Right lobe of liver (tissue), 6 donors: ENCODE measurements at regions not wholly inside any gene's neighbourhood (a gene's known extent, or its start where the extent isn't known, plus 50 kb on each side); places are given as distances from the start of the nearest gene placed in this dataset.

Source experiments
- ATAC-seq, 4 donors: fragments of 200-7000 bp; cut with Tn5 transposase; one replicate each; pipeline ENCODE4 v1.9.1; 2020; ENCODE audit warnings: mild to moderate bottlenecking in 4 of 4, moderate library complexity in 4 of 4
- DNase-seq, 3 donors: peaks; one replicate each; pipeline ENCODE4 v3.0.0-alpha.2; 2020
- H3K27ac ChIP-seq, 3 donors: fragments of 200-600 bp; one replicate each; pipeline ENCODE4 v1.8.0; 2022
- H3K27me3 ChIP-seq, 2 donors: fragments of 200-600 bp; one replicate each; pipeline ENCODE4 v1.8.0; 2022
- H3K36me3 ChIP-seq, 4 donors: fragments of 200-600 bp; sonication (generic) in 1 of 4; one replicate each; pipeline versions ENCODE4 v1.5.1 to v1.8.0; 2017 to 2022; ENCODE audit warnings: control low read depth in 1 of 4
- H3K4me1 ChIP-seq, 4 donors: fragments of 200-600 bp; sonication (generic) in 1 of 4; one replicate each; pipeline versions ENCODE4 v1.5.1 to v1.8.0; 2017 to 2022; ENCODE audit warnings: control low read depth in 1 of 4
- H3K4me3 ChIP-seq, 3 donors: fragments of 200-600 bp; one replicate each; pipeline ENCODE4 v1.8.0; 2022
- H3K9me3 ChIP-seq, 4 donors: fragments of 200-600 bp; sonication (generic) in 1 of 4; one replicate each; pipeline versions ENCODE4 v1.5.1 to v1.8.0; 2017 to 2022; ENCODE audit warnings: control low read depth in 1 of 4
- CTCF ChIP-seq, 4 donors: fragments of 200-600 bp in 3 of 4; fragments of 450-650 bp in 1 of 4; IDR thresholded peaks; one replicate each; pipeline versions ENCODE4 v1.5.1 to v1.8.0; 2016 to 2022; ENCODE audit warnings: antibody characterized with exemption in 4 of 4, mild to moderate bottlenecking in 2 of 4
- POLR2A ChIP-seq: fragments of 450-650 bp; IDR thresholded peaks from one replicate; pipeline ENCODE4 v1.6.1; 2017; ENCODE audit warnings: antibody characterized with exemption, mild to moderate bottlenecking
- WGBS: methylation state at CpG from one replicate; pipeline ENCODE4 v1.1.6; 2018; ENCODE audit warnings: low coverage, low lambda C conversion rate; ENCODE audit not compliant: insufficient coverage; ENCODE audit errors: missing lambda C conversion rate; 5-methylcytosine and 5-hydroxymethylcytosine counted together
- intact Hi-C, 2 donors: fragments of 100-400 bp; cut with DNase I; formaldehyde crosslinking; loops; one replicate each; pipeline versions ENCODE4 v1.11.2 to v1.14.1; 2022
- donor health status: DM: no; HTN: yes; CAD: no.
- donor health status: DM: no; HTN: no; CAD: no.
- donor health status: DM: no; HTN: no; CAD: no.
- donor health status: DM: no; HTN: yes; CAD: no.
- donor health status: DM: no; HTN: yes; CAD: no.

DNA sequence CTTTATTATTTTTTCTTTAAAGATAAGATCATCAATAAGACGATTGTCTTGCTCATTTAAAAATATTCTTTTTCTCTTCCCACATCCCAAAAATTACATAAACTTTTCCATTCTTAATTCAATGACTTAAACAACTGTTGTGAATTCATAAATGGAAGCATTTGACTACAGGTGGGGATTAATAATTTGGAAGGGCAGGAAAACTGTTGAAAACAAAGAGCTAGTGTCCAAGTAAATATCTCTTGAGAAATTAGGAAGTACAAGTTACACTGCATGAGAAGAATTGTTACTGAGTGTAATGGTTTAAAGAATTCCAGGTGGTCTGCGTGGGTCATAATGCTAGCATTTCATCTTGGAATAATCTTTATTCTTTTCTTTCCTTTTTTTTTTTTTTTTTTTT, 634.8 kb upstream of the ZEB2 start:
- TF ChIP-seq POLR2A, result no peak
- TF ChIP-seq CTCF (IDR thresholded peaks at IDR 0.05), result no peak
- Histone ChIP-seq H3K9me3 (no peaks in the 10 kb centered on the region), H3K4me3 (no peak overlapping the region), H3K4me1 (no peaks in the 10 kb centered on the region), H3K27ac (no peak overlapping the region), H3K36me3 (no peaks in the 10 kb centered on the region), H3K27me3 (no peaks in the 10 kb centered on the region)
- intact Hi-C loops, result no loop called here
- ATAC-seq (no peak), DNase-seq (no peak)
- 61% methylated on average over 2 of the region's 2 CpGs for WGBS

- intact Hi-C loops, result no loop called here
- Histone ChIP-seq H3K36me3 (no peaks in the 10 kb centered on the region), H3K4me3 (no peak overlapping the region), H3K27me3 (no peaks in the 10 kb centered on the region), H3K9me3 (no peaks in the 10 kb centered on the region), H3K27ac (no peak overlapping the region), H3K4me1 (peaks cover 0 to 8% (median 0%) of the 10 kb centered on the region in 4 donors)
- ATAC-seq (no peak), DNase-seq (no peak)
- TF ChIP-seq CTCF (IDR thresholded peaks at IDR 0.05), result no peak
- no peak for TF ChIP-seq POLR2A
Measured at GRCh38 chr2:145146691-145147090, 626.8 kb upstream of the ZEB2 start.

DNA sequence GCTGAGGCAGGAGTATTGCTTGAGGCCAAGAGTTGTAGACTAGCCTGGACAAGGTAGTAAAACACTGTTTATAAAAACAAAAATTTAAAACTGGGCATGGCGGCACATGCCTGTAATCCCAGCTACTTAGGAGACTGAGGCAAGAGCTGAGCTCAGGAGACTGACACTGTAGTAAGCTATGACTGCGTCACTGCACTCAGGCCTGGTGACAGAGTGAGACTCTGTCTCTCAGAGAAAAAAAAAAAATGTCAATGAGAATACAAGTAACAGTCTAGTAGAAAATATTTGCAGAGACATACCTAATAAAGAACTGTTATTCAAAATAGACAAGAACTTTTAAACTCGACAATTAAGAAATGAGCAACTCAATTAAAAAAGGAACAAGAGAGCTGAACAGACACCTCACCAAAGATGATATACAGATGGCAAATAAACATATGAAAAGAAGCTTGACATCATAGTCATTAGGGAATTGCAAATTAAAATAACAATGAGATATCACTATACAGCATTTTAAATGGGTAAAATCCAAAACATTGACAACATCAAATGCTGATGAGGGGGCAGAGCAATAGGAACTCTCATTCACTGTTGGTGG, 624.3 kb upstream of the ZEB2 start:
- intact Hi-C loops, result no loop called here
- WGBS, result 94% methylated on average over 2 of the region's 3 CpGs

DNA sequence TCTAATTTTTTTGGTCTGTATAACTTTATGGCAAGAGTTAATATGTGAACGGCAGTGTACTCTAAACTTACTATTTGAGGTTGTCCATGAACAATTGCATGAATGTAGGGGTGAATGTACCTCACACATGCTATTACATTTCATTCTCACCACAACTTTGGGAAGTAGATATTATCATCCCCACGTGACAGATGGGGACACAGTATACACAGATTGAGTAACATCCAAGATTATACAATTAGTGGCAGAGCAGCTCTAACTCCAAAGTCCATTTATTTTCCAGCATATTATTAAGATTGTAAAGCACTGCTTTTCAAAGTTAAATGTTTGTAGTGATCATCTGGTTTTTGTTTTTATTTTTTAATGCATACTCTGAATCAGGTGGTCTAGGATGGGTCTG, 622.1 kb upstream of the ZEB2 start:
- peaks cover 0 to 8% (median 0%) of the 10 kb centered on the region in 4 donors for H3K4me1 ChIP-seq
- WGBS, result 23% methylated on average over 2 of the region's 2 CpGs
- intact Hi-C loops, result no loop called here
- H3K36me3 ChIP-seq, result no peaks in the 10 kb centered on the region
- no peak overlapping the region for H3K4me3 ChIP-seq
- ATAC-seq (peak; percentile 69 to 91 (median 78)), DNase-seq (no peak)
- no peaks in the 10 kb centered on the region for H3K27me3 ChIP-seq
- TF ChIP-seq POLR2A (no peak), CTCF (IDR thresholded peaks at IDR 0.05) (no peak)
- H3K27ac ChIP-seq, result no peak overlapping the region
- no peaks in the 10 kb centered on the region for H3K9me3 ChIP-seq

More for the DNA sequence above, 624.3 kb upstream of the ZEB2 start:
- peaks cover 0 to 8% (median 0%) of the 10 kb centered on the region in 4 donors for H3K4me1 ChIP-seq
- H3K9me3 ChIP-seq, result no peaks in the 10 kb centered on the region
- H3K27ac ChIP-seq, result no peak overlapping the region
- ATAC-seq (no peak), DNase-seq (no peak)
- no peak overlapping the region for H3K4me3 ChIP-seq
- no peaks in the 10 kb centered on the region for H3K36me3 ChIP-seq
- H3K27me3 ChIP-seq, result no peaks in the 10 kb centered on the region
- TF ChIP-seq POLR2A (no peak), CTCF (IDR thresholded peaks at IDR 0.05) (no peak)

GRCh38 chr2:145140658-145141057, 620.7 kb upstream of the ZEB2 start:
- ATAC-seq (peak in 3 of 4 donors; percentile 40 to 69 (median 52)), DNase-seq (no peak)
- Histone ChIP-seq H3K36me3 (no peaks in the 10 kb centered on the region), H3K4me3 (no peak overlapping the region), H3K27me3 (no peaks in the 10 kb centered on the region), H3K4me1 (peaks cover 0 to 8% (median 0%) of the 10 kb centered on the region in 4 donors), H3K27ac (no peak overlapping the region), H3K9me3 (no peaks in the 10 kb centered on the region)
- intact Hi-C loops, result no loop called here
- WGBS, result 73% methylated on average over 4 of the region's 4 CpGs
- TF ChIP-seq CTCF (IDR thresholded peaks at IDR 0.05) (no peak), POLR2A (no peak)
